NCI-H1105 (cell line): ENCODE measurements at regions not wholly inside any gene's neighbourhood (a gene's known extent, or its start where the extent isn't known, plus 50 kb on each side); places are given as distances from the start of the nearest gene placed in this dataset.
"Not testable (repeated sequence)": the region's sequence is repeated elsewhere in the genome, so short reads cannot be mapped to it uniquely, and the experiment has no call there.

Experiments
- DNase-seq: peaks from one replicate; lab custom pipeline; 2025; lab: John Stamatoyannopoulos, UW

DNA sequence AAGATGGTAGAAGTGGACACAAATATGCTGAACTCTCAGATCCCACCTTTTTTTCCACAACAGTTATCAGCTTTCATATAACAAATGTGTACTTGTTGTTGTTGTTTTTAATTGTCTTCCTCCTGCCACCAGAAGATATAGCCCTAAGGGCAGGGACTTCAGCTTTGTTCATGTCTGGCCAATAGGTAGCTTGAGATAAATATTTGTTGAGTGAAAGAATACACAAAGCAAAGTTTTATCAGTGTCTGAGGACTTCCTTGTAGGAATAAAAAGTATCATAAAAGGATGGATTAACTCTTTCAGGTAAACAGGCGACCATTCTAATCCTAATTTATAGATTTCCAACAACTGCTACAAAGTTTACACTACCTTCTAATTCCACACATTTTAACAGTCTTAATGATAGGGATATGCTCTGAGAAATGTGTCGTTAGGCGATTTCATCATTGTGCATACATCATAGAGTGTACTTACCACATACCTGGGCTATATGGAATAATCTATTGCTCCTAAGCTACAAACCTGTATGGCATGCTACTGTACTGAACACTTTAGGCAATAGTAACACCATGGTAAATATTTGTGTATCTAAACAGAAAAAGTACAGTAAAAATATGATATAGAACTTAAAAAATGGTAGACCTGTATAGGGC, 186.1 kb downstream of the ATOH1 start:
- DNase-seq = no peak

DNA sequence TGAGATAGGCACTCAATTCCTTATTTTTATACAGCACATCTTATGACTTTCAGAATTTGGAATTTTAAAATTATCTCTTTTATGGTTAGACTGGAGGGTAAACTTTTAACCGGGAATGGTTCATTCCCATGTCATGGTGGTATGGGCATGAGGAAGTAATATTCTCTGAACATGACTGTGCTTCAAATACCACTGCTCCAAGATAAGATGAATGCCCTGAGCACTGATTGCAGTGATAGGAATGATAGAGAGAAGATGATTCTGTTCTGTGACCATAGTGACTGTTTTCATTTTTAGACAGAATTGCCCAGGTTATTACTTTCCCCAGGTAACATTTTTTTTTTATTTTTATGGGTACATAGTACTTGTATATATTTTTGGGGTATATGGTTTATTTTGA, 187.4 kb downstream of the ATOH1 start:
- no peak for DNase-seq

DNA sequence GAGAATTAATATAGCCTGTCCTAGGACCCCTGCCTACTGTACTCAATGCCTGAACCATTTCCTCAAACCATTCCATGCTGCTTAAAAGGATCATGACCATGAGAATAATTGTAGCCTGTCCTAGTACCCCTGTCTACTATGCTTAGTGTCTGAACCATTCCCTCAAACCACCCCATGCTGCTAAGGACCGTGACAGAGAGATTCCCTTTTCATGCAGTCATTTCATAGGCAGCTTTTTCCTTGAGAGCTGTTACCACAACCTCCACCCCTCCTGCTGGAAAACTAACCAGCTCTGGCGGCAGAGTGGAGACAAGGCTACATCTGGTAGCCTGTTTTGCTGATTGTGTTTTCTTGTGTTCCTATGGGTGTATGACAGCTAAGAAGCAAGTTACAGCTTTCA, 174.9 kb upstream of the SMARCAD1 start:
- no peak for DNase-seq

DNA sequence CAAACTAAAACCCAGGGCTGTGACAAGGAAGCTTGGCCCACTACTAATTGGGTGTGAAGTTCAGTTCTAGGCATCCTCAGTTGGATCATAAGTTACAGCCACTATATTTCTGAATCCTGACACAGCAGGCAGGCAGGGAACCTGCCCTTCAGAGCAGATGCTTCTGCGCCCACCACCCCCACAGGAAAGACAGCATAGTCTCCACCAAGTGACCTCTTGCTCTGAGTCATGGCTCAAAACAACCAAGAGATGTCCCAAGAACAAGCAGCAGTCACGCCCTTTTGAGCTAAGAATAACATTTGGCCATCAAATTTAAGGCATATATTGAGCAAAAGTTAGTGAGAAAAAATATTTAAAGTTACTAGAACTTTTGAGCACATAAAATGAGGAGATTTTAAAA, 170.7 kb upstream of the SMARCAD1 start:
- no peak for DNase-seq

DNA sequence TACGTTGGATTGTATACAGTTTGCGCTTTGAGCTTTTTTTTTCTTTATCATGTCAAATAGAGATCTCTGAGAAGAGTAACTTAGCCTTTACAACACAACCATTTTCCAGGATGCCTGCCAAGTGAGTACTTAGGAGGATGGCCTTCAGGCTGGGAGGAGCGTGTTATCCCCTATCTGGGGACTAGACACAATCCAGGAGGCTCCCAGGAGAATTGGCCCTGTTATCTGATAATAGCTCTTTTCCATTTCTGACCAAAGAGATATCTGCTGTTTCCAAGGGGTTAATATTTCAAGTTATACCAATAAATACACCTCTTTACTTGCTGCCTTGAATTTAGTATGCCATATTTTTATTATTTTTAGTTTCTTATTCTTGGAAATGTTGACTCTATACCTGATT, 169.5 kb upstream of the SMARCAD1 start:
- DNase-seq = peak; percentile 57

DNA sequence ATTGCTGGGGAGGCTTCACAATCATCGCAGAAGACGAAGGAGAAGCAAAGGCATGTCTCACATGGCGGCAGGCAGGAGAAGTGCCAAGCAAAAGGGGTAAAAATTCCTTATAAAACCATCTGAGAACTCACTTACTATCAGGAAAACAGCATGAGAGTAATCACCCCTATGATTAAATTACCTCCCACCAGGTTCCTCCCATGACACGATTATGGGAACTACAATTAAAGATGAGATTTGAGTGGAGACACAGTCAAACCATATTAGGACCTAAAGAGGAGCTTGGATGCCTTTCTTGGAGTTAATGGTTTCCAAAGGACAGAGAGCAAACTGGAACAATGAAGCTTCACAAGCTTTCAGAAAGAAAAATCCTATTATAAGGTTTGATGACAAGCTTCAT, 168.4 kb upstream of the SMARCAD1 start:
- DNase-seq = no peak

DNA sequence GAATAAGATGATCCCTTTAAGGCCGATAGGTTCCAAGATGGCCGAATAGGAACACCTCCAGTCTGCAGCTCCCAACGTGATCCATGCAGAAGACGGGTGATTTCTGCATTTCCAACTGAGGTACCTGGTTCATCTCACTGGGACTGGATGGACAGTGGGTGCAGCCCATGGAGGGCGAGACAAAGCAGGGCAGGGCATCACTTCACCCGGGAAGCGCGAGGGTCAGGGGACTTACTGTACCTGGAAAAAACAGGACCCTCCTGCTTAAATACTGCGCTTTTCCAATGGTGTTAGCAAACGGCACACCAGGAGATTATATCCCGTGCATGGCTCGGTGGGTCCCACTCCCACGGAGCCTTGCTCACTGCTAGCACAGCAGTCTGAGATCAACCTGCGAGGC, 163.2 kb upstream of the SMARCAD1 start:
- DNase-seq = not testable (repeated sequence)

DNA sequence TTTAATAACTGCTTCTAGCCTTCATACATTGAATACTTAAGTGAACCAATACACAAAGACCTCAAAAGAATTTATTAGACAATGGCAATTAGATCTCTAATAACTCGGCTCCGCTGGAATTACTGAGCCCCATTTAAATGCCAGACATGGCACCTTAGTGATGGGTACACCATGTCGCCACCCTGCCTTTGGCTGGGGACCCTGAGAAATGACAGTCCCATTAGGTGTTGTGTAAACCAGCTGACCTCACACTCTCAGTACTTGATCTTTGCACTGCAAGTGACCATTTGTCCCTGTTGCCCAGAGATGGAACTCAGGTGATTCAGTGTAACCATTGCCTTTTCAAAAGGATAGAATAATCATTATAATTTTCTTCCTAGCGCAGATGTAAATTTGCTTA, 144.6 kb upstream of the SMARCAD1 start:
- DNase-seq = no peak

DNA sequence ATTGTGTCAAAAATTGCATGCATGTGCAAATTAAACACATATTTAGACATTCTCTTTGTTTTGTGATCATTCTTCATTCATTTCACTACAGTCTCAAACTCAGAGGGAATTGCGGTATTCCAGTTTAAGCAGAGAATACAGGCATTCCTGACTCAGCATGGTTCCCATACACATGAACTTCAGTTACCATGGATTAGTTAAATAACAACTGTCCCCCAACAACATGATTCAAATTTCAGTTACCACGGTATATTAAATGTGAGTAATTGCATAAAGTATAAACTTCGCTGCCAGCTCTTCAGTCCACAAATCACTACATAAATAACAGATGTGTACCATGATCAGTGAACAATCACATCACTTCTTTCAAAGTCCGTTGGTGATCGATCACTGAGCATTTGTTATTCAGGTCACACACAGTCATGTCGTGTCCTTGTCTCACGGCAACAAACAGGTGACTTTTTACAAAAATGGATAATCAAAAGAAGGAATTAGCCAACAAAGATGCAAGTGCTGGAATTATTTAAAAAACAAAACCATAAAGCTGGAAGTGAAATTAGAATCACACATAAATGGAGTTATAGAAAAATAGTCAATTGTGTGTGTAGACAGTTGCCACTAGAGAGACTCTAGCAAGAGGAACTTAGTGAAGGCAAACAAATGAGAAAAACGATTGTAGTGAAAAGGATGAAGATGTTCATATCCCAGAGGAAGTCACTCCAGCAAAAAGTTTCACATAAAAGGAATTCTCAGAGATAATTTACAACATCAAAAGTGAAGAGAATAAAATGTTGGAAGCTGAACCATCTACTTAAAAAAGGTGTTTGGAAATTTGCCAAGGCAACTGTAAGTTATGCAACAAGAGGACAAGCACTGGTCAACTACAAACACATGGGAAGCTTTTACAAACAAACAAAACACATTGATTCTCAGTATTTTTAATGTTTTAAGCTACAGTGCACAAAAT, 138.6 kb upstream of the SMARCAD1 start:
- no peak for DNase-seq

DNA sequence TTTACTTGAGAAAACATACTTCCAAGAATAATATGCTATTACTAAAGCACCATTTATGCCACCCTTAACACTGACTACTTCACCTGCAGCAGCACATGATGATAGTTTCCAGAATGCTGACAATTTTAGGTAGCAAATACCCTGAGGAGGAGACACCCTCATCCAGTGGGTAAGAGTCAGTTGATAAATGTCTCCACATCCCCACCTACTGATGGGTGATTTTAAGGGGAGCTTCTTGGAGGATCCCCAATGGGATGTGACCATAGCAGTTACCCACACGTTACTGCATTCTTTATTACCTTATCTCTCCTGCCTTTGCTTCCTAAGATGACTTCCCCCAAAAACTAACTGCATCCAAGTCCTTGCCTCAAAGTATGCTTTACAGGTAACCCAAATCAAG, 131.2 kb upstream of the SMARCAD1 start:
- no peak for DNase-seq

DNA sequence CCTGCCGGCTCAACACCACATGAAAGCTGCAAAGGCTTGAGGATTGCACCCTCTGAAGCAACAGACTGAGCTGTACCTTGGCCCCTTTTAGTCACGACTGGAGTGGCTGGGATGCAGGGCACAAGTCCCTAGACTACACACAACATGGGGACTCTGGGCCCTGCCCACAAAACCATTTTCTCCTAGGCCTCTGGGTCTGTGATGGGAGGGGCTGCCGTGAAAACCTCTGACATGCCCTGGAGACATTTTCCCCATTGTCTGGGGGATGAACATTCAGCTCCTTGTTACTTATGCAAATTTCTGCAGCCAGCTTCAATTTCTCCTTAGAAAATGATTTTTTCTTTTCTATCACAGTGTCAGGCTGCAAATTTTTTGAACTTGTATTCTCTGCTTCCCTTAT, 123.5 kb upstream of the SMARCAD1 start:
- no peak for DNase-seq

DNA sequence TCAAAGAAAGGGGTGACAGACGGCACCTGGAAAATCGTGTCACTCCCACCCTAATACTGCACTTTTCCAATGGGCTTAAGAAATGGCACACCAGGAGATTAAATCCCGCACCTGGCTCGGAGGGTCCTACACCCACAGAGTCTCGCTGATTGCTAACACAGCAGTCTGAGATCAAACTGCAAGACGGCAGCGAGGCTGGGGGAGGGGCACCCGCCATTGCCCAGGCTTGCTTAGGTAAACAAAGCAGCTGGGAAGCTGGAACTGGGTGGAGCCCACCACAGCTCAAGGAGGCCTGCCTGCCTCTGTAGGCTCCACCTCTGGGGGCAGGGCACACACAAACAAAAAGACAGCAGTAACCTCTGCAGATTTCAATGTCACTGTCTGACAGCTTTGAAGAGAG, 108.5 kb upstream of the SMARCAD1 start:
- DNase-seq = not testable (repeated sequence)

DNA sequence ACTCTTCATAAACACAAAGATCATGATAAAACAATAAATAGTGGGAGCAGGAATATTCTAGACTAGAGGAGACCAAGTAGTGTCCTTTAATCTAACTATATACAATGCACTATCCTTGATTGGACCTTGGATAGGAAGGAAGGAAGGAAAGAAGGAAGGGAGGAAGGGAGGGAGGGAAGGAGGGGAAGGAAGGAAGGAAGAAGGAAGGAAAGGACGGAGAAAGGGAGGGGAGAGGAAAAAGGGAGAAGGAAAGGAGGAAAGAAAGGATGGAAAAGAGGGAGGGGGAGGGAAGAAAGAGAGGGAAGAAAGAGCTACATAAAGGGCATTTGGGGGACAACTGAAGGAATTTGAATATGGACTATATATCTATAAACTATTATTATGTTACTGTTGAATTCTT, 95.0 kb upstream of the SMARCAD1 start:
- no peak for DNase-seq

DNA sequence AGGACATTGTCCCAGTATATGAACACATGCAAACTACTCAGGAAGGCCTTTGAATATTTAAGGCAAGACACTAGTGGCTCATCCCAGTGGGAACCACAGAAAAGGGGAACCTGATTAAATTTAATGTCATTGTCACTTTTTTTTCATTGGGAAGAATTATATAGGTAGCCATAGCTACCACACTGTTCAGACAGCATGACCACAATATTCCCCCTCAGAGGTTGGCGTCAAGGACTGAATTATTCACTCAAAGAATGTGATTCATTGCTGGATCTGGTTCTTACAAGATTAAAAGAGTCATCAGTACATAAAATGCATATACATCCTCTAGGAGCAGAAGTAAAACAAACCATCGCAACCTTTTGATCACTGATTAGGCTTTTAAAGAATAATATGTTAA, 92.0 kb upstream of the SMARCAD1 start:
- DNase-seq = no peak

DNA sequence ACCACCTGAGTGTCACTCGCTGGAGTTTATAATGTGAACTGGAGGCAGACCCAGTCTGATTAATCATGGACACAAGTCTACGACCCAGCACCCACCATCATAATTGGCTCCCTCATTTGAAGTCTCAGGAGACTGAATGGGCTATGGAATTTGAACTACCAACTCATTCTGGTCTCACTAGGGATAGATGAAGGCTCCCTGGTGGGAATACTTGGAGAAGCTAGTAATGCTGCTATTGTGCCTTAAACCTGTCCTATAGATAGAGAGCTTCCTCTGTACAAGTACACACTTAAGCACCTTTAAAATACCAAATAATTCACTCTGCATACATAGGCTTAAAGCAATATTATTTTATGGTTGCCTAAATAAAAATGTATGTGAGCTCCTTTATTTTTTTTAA, 90.8 kb upstream of the SMARCAD1 start:
- DNase-seq = no peak

DNA sequence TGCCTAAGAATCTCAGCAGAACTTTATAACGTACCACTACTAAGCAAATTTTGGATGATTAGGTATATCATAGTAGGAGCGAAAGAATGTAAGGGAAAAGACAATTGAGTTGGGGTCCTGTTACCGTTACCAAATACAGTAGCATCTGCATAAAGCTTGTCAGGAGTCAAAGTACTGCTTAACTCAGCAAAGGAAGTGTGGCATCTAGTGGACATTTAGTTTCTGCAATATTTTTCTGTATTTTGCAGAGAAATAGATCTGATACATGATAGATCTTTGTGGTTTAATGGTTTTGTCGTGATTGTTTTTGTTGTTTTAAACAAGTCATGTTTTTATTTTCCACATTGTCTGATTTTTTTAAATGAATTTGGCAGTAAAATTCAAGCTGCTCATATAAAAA, 81.0 kb upstream of the SMARCAD1 start:
- no peak for DNase-seq

DNA sequence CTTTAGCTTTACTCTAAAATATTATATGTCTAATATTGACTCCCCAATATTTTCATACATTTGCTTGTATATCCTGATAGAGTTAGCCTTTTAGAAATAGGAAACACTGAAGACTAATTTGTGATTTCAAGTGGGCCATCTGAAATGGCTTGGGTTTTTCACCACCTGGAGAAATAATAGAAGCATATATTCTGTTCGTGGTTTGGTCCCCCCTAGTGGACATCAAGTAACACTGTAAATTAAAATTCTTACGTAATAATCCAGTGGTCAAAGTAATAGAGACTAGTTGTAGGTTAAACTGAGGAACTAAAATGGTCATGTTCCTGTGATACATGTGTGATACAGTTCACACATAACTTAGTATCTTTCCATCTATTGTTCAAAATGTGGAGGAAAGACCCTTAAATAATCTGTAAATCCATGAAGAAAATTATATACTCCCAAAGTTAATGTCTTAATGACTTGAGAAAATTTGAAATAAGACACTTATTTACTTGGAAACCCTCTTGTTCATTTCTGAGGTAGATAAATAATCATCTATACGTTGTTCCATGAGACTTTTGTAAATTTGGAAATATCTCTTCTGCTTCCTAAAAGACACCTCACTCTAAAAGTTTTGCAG, 79.8 kb upstream of the SMARCAD1 start:
- no peak for DNase-seq

DNA sequence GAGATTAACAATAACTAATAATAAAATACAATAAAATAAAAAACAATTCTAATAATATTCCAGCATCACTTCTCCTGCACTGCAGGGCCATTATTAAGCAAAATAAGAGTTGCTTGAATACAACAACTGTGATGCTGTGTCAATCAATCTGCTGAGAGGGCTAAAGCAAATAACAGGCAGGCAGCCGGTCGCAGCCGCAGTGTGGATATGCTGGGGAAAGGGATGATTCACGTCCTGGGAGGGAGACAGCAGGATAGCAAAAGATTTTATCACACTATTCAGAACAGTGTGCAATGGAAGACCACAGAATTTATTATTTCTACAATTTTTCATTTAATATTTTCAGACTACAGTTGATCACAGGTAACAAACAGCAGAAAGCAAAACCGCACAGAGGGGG, 76.5 kb upstream of the SMARCAD1 start:
- DNase-seq = no peak

DNA sequence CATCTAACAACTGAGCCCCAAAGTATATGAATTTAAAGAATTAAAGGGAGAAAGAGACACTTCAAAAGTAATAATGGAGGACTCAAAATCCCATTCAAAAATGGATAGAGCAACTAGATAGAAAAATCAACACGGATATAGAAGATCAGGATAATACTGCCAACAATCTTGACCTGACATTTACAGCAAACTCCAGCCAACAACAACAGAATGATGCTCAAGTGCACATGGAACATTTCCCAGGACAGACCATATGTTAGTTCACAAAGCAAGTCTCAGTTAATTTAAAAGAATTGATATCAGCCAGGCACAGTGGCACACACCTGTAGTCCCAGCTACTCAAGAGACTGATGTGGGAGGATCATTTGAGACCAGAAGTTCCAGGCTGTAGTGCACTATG, 72.0 kb upstream of the SMARCAD1 start:
- DNase-seq = no peak

DNA sequence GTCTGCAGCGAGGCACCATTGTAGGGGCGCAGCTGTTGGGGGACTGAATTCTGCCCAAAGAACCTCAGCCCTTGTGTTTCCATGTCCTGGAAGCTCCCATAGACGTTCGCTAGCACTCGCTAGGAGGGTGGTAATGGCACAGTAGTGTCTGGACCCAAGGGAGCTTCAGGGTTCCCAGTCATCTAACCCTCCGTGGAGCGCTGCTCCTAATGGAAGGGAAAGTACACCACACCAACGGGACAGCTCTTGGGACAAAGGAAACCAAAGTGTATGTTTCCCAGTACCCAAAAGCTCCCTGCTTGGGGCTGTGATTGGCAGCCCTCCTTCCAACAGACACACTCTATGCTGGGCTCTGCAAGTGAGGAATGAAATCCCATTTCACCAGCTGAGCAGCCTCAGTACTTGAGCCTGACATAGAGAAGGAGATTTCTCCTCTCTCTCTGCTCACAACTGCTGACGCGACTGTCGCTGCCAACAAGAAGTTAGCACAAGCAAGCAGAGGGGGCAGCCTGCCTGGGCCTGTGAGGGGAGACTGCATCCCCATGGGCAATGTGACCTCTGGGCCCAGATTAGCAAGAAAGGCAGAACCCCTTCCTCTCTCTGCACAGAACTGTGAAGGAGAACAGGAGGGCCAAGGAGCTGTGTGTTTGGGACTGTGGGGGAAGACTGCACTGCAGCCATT, 67.6 kb upstream of the SMARCAD1 start:
- no peak for DNase-seq

DNA sequence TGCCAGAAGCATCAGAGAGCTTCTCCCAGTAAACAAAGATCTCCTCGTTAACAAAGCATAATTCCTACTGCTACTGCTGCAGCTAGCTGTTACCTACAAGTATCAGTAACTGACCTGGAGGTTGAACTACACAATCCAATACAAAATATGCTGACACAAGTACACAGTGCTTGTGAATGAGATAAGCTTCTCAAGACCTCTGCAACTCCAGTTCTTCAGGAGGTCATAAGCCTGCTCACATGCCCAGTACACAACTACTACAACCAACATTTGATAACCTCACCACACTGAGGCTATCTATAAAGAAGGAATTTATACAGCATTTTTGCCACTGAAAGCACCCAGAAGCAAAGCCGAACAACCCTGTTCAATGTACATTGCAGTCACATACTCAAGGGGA, 66.7 kb upstream of the SMARCAD1 start:
- DNase-seq = no peak

DNA sequence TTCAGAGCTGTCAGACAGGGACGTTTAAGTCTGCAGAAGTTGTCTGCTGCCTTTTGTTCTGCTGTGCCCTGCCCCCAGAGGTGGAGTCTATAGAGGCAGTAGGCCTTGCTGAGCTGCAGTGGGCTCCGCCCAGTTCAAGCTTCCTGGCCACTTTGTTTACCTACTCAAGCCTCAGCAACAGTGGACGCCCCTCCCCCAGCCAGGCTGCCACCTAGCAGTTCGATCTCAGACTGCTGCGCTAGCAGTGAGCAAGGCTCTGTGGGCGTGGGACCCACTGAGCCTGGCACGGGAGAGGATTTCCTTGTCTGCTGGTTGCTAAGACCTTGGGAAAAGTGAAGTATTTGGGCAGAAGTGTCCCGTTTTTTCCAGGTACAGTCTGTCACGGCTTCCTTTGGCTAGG, 59.6 kb upstream of the SMARCAD1 start:
- DNase-seq = not testable (repeated sequence)

DNA sequence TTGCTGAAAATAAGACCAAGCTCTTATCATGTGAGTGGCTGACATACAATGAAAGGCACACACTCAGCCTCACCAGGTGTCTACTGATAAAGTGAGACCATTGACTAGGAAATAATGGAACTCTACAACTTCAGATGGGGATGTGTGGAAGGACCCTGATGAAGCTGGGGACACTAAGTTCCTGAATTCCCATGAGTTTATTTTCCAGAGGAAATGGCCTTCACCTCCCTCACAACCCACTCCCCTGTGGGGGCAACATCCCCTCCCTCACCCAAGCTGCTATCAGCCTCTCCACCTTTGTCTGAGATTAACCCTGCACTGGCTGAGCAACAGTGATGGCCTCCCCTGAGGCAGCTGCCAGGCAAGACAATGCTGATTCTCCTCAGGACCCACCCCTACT, 55.2 kb upstream of the SMARCAD1 start:
- no peak for DNase-seq
